Suprapubic skin (tissue), 3 donors: ENCODE measurements at regions not wholly inside any gene's neighbourhood (a gene's known extent, or its start where the extent isn't known, plus 50 kb on each side); places are given as distances from the start of the nearest gene placed in this dataset.

Source experiments
- EP300 ChIP-seq: sonication (generic); formaldehyde crosslinking; IDR thresholded peaks from one replicate; pipeline ENCODE4 v1.6.1; 2017; ENCODE audit warnings: antibody characterized with exemption
- POLR2A ChIP-seq, 2 donors: fragments of 450-650 bp; IDR thresholded peaks; one replicate each; pipeline ENCODE4 v1.6.1; 2017; ENCODE audit warnings: antibody characterized with exemption in 2 of 2, mild to moderate bottlenecking in 2 of 2, moderate library complexity in 2 of 2
- TF ChIP-seq, protein P1 (sequence below), 2 donors: fragments of 200-600 bp in 1 of 2; fragments of 450-650 bp in 1 of 2; sonication (generic) in 1 of 2; IDR thresholded peaks; one replicate each; pipeline ENCODE4 v1.5.1; 2016 to 2019; ENCODE audit warnings: antibody characterized with exemption in 2 of 2, mild to moderate bottlenecking in 1 of 2, moderate library complexity in 1 of 2

DNA sequence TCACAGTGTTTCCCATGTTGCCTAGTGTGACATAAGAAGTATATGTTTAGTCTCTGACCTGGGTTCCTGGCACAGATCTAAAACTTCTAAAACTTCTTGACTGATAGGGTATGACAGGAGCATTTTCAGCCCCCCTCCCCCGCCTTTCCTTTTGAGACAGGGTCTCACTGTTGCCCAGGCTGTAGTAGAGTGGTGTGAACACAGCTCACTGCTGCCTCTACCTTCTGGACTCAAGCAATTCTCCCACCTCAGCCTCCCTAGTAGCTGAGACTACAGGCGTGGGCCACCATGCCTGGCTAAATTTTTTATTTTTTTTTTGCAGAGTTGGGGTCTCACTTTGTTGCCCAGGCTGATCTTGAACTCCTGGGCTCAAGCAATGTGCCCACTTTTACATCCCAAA is 421.1 kb upstream of the RGS6 start:
- TF ChIP-seq, protein P1, sequence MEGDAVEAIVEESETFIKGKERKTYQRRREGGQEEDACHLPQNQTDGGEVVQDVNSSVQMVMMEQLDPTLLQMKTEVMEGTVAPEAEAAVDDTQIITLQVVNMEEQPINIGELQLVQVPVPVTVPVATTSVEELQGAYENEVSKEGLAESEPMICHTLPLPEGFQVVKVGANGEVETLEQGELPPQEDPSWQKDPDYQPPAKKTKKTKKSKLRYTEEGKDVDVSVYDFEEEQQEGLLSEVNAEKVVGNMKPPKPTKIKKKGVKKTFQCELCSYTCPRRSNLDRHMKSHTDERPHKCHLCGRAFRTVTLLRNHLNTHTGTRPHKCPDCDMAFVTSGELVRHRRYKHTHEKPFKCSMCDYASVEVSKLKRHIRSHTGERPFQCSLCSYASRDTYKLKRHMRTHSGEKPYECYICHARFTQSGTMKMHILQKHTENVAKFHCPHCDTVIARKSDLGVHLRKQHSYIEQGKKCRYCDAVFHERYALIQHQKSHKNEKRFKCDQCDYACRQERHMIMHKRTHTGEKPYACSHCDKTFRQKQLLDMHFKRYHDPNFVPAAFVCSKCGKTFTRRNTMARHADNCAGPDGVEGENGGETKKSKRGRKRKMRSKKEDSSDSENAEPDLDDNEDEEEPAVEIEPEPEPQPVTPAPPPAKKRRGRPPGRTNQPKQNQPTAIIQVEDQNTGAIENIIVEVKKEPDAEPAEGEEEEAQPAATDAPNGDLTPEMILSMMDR (IDR thresholded peaks at IDR 0.05), result no peak
- TF ChIP-seq POLR2A (IDR thresholded peaks at IDR 0.05), result no peak
- TF ChIP-seq EP300, result no peak
